Stimulated activated CD4-positive, alpha-beta T cell treated with anti-CD3 and anti-CD28 coated beads, Interleukin-2, amount 100 ng/mL, for 48 hours (primary cell): ENCODE measurements at regions not wholly inside any gene's neighbourhood (a gene's known extent, or its start where the extent isn't known, plus 50 kb on each side); places are given as distances from the start of the nearest gene placed in this dataset.
"Not testable (repeated sequence)": the region's sequence is repeated elsewhere in the genome, so short reads cannot be mapped to it uniquely, and the experiment has no call there.

Experiments used
- DNase-seq, 2 donors: peaks; one replicate each; pipeline ENCODE4 v3.0.0-alpha.2; 2020

GRCh38 chr2:44051593-44052347 lies 56.0 kb upstream of the LRPPRC start:
- no peak for DNase-seq

DNA sequence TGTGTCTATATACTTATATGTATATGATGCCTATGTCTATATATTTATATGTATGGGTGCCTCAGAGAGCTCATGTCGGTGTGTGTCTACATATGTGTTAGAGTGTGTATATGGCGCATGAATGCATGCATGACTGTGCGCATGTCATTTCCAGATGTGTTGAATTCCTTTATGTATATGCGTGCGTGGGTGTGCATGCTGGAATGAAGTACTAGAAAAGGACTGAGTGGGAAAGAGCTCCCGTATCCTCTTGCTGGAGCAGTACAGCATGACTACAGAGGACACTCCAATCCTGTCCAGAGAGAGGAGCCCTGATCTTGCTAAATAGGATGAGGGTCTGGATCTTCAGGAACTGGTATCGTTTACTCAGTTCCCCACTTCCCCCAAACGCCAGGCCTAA lies 56.8 kb upstream of the LRPPRC start:
- no peak for DNase-seq

DNA sequence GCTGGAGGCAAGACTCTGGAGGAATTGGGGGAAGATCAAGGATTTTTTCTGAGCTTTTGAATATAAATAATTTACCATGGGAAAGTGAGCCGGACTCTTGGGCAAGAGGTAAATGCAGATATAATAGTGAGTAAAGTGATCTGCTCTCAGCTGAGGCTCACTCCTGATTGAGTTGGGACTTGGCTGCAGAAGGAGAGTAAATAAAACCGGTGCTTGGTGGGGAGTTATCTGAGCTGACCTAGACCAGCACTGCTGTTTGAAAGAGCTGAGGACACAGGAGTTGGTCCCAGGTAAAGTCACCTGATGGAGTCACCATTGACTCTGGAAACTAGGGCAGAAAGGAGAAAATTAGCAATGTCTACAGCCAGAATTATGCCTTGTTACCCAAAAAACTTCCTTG lies 57.3 kb upstream of the LRPPRC start:
- no peak for DNase-seq

DNA sequence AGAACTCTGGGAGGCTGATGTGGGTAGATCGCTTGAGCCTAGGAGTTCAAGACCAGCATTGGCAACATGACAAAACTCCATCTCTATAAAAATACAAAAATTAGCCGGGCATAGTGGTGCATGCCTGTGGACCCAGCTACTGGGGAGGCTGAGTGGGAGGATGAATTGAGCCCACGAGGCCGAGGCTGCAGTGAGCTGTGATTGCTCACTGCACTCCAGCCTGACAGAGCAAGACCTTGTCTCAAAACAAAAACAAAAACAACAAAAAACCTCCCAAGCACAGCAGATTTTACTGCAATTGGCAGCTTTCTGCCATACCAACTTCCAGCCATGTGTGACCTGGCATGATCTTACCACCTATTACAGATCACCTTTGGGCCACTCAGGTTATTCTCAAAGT lies 57.7 kb upstream of the LRPPRC start:
- DNase-seq, result no peak

DNA sequence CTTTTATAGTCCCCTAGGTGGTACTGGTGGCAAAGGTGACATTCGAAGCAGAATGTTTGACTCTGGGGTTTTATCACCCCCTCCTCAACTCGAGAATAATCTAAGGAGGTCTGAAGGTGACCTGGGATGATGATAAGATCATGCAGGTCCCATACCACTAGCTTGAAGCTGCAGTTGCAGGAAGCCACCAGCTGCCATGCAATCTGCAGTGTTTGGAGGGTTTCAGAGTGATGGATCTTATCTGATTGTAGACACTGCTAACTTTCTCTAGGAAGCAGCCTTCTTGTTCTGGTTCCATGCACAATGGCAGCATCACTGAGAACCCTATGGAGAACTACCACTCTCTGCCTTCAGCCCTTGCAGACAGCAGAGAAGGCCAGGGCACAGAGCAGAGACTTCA lies 59.4 kb upstream of the LRPPRC start:
- no peak for DNase-seq

DNA sequence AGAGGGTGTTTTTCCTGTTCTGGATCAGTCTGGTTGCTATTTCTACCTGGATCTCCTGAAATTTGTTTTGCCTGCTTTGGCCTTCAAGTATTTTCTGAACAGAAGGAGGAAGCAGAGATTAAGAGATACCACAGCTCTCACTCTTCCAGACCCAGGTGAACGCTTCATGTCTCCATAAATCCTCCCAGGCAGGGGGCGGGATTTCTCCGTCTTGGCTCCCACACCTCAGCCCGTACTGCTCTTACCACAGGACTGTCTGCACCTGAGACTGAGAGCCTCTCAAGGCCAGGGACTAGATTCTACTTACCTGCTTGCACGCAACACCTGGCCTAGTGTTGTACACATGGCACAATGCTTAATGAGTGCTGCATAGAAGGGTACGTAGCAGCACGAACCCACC lies 59.9 kb upstream of the LRPPRC start:
- DNase-seq, result no peak

- no peak for DNase-seq
Observed at GRCh38 chr2:44056947-44057346, 61.2 kb upstream of the LRPPRC start.

GRCh38 chr2:44060286-44060685 lies 64.5 kb upstream of the LRPPRC start:
- DNase-seq, result not testable (repeated sequence)

GRCh38 chr2:44060990-44061389 lies 65.2 kb upstream of the LRPPRC start:
- no peak for DNase-seq

DNA sequence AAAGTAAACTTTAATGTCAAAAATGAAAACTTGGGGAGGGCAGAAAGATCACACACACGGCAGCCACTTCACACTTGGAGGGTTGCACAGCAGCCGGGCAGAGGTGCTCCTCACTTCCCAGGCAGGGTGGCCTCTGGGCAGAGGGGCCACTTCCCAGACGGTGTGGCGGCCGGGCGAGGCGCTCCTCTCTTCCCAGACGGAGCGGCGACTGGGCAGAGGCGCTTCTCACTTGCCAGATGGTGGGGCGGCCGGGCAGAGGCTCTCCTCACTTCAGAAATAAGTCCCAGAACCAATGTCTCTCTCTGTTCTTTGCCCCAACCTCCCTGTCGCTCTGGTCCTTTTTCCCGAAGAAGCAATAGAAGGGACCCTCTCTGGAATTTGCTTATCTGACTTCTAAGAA lies 65.7 kb upstream of the LRPPRC start:
- no peak for DNase-seq

GRCh38 chr2:44061876-44062275 lies 66.1 kb upstream of the LRPPRC start:
- DNase-seq, result no peak

DNA sequence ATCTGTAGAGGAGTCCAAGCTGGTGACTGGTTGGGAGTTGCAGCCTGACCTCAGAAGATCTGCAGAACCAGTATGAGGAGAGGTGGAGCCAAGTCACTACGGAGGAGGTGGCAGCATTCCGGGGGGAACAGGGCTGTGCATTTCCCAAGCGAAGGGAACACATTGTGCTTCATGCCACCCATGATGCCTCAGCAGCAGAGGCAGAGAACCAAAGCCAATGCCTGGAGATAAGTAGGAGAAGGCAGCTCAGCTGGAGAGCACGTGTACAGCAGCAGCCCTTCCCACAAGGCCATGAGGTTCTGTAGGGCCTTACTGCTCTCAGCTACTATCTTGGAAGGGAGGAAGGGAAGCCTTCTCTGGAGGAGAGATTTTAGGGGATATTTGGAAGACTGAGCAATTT lies 67.2 kb upstream of the LRPPRC start:
- DNase-seq, result no peak

DNA sequence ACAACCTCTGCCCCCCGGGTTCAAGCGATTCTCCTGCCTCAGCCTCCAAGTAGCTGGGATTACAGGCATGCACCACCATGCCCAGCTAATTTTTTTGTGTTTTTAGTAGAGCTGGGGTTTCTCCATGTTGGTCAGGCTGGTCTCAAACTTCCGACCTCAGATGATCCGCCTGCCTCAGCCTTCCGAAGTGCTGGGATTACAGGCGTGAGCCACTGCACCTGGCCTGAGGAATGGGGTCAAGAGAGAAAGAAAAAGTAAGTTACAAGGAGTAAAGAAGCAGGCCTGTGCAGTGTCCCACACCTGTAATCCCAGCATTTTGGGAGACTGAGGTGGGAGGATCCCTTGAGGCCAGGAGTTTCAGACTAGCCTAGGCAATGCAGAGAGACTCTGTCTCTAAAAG lies 68.5 kb upstream of the LRPPRC start:
- not testable (repeated sequence) for DNase-seq

DNA sequence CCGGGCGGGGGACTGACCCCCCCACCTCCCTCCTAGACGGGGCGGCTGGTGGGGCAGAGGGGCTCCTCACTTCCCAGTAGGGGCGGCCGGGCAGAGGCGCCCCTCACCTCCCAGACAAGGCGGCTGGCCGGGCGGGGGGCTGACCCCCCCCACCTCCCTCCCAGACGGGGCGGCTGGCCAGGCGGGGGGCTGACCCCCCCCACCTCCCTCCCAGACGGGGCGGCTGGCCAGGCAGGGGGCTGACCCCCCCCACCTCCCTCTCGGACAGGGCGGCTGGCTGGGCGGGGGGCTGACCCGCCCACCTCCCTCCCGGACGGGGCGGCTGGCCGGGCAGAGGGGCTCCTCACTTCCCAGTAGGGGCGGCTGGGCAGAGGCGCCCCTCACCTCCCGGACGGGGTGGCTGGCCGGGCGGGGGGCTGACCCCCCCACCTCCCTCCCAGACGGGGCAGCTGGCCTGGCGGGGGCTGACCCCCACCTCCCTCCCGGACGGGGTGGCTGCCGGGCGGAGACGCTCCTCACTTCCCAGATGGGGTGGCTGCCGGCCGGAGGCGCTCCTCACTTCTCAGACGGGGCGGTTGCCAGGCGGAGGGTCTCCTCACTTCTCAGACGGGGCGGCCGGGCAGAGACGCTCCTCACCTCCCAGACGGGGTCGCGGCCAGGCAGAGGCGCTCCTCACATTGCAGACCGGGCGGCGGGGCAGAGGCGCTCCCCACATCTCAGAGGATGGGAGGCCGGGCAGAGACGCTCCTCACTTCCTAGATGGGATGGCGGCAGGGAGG lies 71.4 kb upstream of the LRPPRC start:
- DNase-seq, result not testable (repeated sequence)

GRCh38 chr2:44067791-44068181 lies 72.0 kb upstream of the LRPPRC start:
- DNase-seq, result not testable (repeated sequence)

DNA sequence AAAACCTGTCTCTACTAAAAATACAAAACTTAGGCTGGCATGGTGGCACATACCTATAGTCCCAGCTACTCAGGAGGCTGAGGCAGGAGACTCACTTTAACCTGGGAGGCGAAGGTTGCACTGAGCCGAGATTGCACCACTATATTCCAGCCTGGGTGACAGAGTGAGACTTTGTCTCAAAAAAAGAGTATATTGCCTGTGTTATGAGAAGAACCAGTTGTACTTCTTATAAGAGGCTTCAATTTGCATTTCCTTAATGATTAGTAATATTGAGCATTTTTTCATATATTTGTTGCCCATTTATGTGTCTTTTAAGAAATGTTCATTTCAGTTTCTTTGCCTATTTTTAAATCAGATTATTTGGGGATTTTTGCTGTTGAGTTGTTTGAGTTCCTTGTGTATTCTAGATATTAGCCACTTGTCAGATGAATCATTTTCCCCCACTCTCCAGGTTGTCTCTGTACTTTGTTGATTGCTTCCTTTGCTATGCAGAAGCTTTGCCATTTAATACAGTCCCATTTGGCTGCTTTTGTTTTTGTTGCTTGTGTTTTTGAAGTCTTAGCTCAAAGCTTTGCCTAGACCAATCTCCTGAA lies 75.8 kb upstream of the LRPPRC start:
- no peak for DNase-seq

DNA sequence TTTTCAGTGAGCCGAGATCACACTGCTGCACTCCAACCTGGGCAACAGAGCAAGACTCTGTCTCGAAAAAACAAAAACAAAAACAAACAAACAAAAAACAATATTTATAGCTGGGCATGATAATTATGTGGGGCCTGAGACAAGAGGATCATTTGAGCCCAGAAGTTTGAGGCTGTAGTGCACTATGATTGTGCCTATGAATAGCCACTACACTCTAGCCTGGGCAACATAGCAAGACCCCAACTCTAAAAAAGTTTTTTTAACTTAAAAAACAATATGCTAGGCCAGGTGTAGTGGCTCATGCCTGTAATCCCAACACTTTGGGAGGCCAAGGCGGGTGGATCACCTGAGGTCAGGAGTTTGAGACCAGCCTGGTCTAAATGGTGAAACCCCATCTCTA lies 77.9 kb upstream of the LRPPRC start:
- not testable (repeated sequence) for DNase-seq

- not testable (repeated sequence) for DNase-seq
Observed at GRCh38 chr2:44074795-44075194, 79.0 kb upstream of the LRPPRC start.

DNA sequence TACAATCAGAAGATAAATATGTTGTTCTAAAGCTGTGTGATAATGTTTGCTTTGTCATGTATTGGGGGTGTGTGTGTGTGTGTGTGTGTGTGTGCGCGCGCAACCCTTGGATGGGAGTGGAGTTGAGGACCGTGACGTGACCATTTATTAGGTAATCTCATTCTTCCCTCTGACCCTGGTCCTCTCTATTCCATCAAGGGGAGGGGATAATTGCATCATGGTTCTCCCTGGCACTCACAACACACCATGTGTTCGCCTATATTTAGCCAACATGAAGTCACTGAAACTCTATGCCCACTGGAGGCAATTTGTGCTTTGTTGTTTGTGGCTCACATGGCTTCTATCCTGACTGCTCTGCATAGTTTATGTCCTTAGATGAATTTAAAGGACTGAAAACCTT lies 79.8 kb upstream of the LRPPRC start:
- no peak for DNase-seq

- DNase-seq, result no peak
Observed at GRCh38 chr2:44077942-44078511, 82.2 kb upstream of the LRPPRC start.

GRCh38 chr2:44079686-44080085 lies 83.9 kb upstream of the LRPPRC start:
- DNase-seq, result no peak

DNA sequence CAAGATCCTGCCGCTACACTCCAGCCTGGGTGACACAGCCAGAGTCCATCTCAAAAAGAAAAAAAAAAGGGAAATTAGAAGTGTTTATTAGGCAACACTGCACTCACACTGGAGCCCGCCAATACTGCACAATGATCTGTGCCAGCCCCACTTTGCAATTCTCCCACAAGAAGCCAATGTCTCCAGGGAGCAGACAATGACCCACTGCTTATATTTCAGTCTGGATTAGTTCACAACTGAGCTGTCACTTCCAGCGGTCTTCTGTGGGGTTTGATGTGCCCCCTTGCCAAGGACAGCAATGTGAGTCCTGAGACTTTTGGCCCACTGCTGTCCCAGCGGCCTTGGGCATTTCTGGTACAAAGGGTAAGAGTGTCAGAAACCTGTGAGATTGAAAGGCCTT lies 85.6 kb upstream of the PPM1B start:
- no peak for DNase-seq

GRCh38 chr2:44084850-44085249 lies 83.8 kb upstream of the PPM1B start:
- no peak for DNase-seq

DNA sequence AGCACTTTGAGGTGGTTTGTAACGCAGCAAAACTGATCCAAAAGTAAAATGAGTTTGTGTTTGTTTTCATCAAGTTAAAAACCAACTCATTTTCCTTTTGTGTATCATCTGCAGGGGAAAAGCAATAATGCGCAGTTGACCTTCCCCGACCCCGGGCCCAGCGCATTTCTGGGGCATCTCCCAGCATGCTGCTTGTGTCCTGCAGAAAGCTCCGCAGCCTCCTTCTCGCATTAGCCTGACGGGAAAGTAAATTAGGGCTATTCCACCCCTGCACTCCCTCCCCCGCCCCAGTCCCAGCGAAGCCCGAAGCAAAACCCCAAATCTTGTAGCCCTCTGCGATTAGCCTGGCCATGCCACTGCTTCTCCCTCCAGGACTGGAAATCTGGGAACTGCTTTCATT lies 82.0 kb upstream of the PPM1B start:
- DNase-seq, result no peak
